SK-MEL-5 (cell line): ENCODE measurements at regions not wholly inside any gene's neighbourhood (a gene's known extent, or its start where the extent isn't known, plus 50 kb on each side); places are given as distances from the start of the nearest gene placed in this dataset.

Source experiments
- DNase-seq: peaks from one replicate; pipeline ENCODE4 v3.0.0-alpha.2; 2016; ENCODE audit warnings: low read depth, low spot score
- in situ Hi-C: cut with HindIII; loops from 2 replicates; pipeline ENCODE4 v1.10.0; 2016; ENCODE audit warnings: low sequenced_read_pairs, high pct_unique_total_duplicates, low pct_unique_long_range_greater_than_20kb

GRCh38 chr2:126785862-126786261 is 112.8 kb upstream of the TEX51 start:
- in situ Hi-C loops = no loop called here
- DNase-seq = no peak

GRCh38 chr2:126786765-126787164 is 111.9 kb upstream of the TEX51 start:
- in situ Hi-C loops = no loop called here

GRCh38 chr2:126787289-126787688 is 111.4 kb upstream of the TEX51 start:
- in situ Hi-C loops = no loop called here
- no peak for DNase-seq

More at GRCh38 chr2:126786765-126787164, 111.9 kb upstream of the TEX51 start:
- no peak for DNase-seq

GRCh38 chr2:126788113-126788512 is 110.6 kb upstream of the TEX51 start:
- in situ Hi-C loops = no loop called here
- no peak for DNase-seq

- in situ Hi-C loops = no loop called here
- no peak for DNase-seq
Observed at GRCh38 chr2:126788652-126789051, 110.0 kb upstream of the TEX51 start.

- in situ Hi-C loops = no loop called here
Observed at GRCh38 chr2:126790987-126791780, 107.5 kb upstream of the TEX51 start.

GRCh38 chr2:126792186-126792585 is 106.5 kb upstream of the TEX51 start:
- no peak for DNase-seq
- in situ Hi-C loops = no loop called here

More at GRCh38 chr2:126790987-126791780, 107.5 kb upstream of the TEX51 start:
- no peak for DNase-seq

GRCh38 chr2:126792993-126793392 is 105.7 kb upstream of the TEX51 start:
- in situ Hi-C loops = no loop called here
- no peak for DNase-seq

- DNase-seq = no peak
- in situ Hi-C loops = no loop called here
Observed at GRCh38 chr2:126793885-126794613, 104.6 kb upstream of the TEX51 start.

- DNase-seq = no peak
- in situ Hi-C loops = no loop called here
Observed at GRCh38 chr2:126795656-126796055, 103.0 kb upstream of the TEX51 start.

GRCh38 chr2:126796931-126797621 is 101.6 kb upstream of the TEX51 start:
- DNase-seq = no peak
- in situ Hi-C loops = no loop called here

GRCh38 chr2:126797622-126798275 is 100.9 kb upstream of the TEX51 start:
- no peak for DNase-seq
- in situ Hi-C loops = no loop called here

GRCh38 chr2:126798276-126799140 is 100.2 kb upstream of the TEX51 start:
- in situ Hi-C loops = no loop called here
- no peak for DNase-seq

- in situ Hi-C loops = no loop called here
Observed at GRCh38 chr2:126799301-126799700, 99.4 kb upstream of the TEX51 start.

GRCh38 chr2:126801473-126801872 is 97.2 kb upstream of the TEX51 start:
- in situ Hi-C loops = no loop called here
- DNase-seq = no peak

More at GRCh38 chr2:126799301-126799700, 99.4 kb upstream of the TEX51 start:
- no peak for DNase-seq

GRCh38 chr2:126802316-126802715 is 96.4 kb upstream of the TEX51 start:
- in situ Hi-C loops = no loop called here
- no peak for DNase-seq

- in situ Hi-C loops = no loop called here
- no peak for DNase-seq
Observed at GRCh38 chr2:126802774-126803433, 95.8 kb upstream of the TEX51 start.
